HG02610 (cell line): ENCODE measurements at regions not wholly inside any gene's neighbourhood (a gene's known extent, or its start where the extent isn't known, plus 50 kb on each side); places are given as distances from the start of the nearest gene placed in this dataset.
"Not testable (repeated sequence)": the region's sequence is repeated elsewhere in the genome, so short reads cannot be mapped to it uniquely, and the experiment has no call there.

ENCODE experiments used
- ATAC-seq: cut with Tn5 transposase; IDR thresholded peaks from one replicate; pipeline ENCODE4 v1.9.1; 2021; ENCODE audit warnings: mild to moderate bottlenecking, moderate library complexity; ENCODE audit not compliant: unreplicated experiment

DNA sequence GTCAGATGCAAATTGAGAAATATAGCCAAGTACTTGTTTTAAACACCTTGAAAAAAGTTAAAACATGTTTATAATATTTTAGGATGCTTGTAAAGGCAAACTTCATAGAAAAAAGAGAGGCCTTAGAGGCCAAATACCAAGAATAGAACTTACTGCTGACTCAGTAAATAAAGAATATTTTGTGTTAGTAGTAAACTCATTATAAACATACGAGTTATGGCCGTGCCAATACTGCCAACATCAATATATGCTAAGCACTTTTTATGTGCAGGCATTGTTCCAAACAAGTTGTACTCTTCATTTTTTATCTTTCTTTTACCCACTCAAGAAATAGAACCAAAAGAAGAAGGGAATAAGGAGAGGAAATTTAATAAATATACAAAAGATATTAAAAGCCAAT is 705.9 kb upstream of the NCAM2 start:
- no peak for ATAC-seq

DNA sequence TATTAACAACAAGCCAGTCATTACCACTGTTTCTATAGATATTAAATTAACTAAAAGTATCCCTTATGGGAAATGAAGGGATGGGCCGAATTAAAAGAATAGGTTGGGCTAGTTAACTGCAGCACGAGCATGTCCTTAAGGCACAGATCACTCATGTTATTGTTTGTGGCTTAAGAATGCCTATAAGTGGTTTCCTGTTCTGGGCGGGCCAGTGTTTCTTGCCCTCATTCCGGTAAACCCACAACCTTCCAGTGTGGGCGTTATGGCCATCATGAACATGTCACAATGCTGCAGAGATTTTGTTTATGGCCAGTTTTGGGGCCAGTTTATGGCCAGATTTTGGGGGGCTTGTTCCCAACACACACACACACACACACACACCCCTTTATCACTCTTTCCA is 705.4 kb upstream of the NCAM2 start:
- ATAC-seq: not testable (repeated sequence)

DNA sequence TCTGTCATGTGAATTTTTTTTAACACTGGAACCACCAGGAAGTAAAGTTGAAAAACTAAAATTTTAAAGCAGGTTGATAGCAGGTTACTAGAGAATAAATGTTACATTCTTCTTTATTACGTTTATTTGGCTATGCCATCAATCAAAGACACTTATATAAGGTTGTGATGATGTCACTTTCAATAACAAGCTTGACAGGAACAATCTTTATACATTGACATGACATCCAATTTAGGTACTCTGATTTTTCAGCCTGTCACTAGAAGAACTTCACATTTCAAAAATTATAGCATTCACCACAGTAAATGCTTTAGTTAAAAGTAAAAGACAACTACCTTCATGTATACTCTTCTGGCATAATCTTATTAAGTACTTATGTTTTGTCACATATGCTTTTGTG is 696.8 kb upstream of the NCAM2 start:
- ATAC-seq: no peak

DNA sequence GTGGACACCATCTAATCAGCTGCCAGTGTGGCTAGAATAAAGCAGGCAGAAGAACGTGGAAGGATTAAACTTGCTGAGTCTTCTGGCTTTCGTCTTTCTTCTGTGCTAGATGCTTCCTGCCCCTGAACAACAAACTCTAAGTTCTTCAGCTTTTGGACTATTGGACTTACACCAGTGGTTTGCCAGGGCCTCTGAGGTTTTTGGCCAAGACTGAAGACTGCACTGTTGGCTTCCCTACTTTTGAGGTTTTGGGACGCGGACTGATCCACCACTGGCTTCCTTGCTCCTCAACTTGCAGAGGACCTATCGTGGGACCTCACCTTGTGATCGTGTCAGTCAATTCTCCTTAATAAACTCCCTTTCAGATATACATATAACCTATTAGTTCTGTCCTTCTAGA is 696.1 kb upstream of the NCAM2 start:
- no peak for ATAC-seq

DNA sequence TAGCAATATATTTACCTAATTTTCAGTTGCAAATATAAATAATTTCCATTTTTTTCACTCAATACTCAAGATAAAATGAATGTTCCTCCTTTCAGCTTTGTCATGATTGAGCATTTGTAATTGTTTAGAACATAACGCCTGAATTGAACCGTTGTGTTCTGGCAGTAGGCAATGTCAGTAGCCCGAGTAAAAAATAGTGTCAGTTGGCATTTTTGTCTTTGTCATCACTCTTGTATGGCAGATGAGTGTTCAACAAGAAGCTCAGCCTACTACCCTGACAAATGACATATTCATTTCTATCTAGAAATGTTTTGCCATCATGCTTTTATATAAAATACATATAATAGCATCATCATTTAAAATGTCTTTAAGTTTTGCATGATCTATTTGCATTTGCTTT is 691.4 kb upstream of the NCAM2 start:
- no peak for ATAC-seq

DNA sequence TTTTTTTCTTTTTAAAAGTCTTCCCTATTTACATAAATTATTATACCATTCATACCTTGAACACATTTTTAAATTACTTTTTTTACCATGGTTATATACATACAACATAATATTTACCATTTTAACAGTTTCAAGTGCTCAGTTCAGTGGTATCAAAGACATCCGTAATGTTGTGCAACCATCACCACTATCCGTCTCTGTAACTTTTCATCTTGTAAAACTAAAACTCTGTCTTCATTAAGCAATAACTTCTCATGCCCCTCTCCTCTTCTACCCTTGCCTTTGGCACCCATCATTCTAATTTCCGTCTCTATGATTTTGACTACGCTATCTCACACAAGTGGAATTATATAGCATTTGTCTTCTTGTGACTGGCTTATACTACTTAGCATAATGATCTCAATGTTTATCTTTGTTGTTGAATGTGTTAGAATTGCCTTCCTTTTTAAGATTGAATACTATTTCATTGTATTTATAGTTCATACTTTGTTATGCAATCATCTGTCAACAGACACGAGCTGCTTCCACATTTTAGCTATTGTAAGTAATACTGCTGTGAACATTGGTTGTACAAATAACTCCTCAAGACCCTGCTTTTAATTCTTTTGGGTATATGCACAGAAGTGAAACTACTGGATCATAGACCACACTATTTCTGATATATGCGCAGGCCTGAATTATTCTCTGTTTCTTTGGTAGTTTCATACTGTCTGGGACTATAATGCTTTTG is 689.5 kb upstream of the NCAM2 start:
- ATAC-seq: no peak

DNA sequence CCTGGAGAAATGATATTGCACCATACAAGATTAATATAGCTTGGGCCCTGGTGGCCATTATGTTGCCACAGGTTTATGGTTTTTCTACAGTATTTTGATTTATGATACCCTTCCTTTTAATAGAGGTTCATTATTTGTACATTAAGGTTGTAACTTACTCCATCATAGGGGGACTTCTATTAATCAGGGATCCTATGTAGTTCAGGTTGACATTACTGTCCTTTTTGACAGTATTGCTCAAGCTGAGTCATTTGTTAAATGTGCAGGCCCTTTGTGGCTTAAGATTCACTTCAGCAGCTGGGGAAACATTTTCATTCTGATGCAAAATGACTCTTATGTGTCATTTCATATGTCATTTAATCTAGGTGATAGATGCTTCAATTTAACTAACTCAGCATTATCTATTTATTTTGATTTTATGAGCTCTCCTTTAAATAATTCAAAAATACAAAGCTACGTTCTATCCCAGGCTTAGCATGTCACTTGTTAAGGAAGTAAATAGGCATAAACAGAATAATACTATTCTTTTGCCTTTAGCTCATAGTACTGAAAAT is 686.9 kb upstream of the NCAM2 start:
- no peak for ATAC-seq

DNA sequence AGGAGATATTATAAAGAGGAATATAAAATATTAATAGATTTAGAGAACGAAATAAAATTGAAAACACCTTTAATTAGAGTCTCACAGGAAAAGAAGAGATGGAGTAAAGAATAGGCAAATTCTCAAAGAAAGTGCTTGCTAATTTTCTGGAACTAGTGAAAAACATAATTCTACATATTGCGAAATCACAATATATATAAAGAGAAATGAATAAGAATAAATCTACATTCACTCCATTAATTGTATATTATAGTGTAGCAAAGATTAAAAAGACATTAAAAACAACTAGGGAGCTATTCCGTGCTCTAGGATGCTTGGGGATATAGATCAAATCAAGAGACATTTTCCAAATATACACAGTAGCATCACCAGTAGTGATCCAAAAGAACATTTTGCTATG is 685.2 kb upstream of the NCAM2 start:
- ATAC-seq: no peak

DNA sequence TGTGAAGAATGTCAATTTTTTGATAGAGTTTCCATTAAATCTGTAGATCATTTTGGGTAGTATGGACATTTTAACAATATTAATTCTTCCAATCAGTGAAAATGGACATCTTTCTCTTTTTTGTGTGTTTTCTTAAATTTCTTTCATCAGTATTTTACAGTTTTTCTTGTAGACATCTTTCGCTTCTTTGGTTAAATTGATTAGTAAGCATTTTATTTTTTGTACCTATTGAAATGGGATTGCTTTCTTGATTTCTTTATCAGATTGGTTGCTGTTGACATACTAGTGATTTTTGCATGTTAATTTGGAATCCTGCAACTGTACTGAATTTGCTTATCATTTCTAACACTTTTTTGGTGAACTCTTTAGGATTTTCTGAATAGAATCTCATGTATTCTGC is 683.2 kb upstream of the NCAM2 start:
- no peak for ATAC-seq

DNA sequence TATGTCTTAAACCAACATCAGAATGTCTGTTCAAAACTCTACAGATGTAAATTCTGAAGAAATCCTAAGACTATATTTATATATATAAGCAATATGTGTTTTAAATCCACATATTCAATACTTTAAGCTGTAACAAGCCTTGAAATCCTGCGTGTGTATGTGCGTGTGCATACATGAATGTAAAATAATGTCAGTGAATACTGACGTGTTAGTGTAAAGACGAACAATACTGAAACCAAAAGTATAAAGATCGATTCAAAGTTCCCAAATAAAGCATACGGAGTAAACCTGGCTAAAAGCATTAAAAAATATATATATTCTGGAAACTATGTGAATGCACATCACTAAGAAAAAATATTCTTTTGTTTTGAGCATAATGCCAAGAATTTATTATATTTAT is 668.6 kb upstream of the NCAM2 start:
- ATAC-seq: no peak

DNA sequence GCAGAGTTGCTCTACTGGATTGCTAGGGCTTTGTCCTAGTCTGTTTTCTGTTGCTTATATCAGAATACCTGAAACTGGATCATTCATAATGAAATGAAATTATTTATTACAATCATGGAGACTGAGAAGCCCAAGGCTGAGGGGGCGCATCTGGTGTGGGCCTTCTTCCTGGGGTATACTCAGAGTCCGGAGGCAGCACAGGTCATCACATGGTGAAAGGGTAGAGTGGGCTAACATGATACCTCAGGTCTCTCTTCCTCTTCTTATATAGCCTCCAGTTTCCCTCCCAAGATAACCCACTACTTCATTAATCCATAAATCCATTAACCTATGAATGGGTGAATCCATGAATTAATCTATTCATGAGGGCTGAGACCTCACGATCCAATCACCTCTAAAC is 667.6 kb upstream of the NCAM2 start:
- no peak for ATAC-seq

DNA sequence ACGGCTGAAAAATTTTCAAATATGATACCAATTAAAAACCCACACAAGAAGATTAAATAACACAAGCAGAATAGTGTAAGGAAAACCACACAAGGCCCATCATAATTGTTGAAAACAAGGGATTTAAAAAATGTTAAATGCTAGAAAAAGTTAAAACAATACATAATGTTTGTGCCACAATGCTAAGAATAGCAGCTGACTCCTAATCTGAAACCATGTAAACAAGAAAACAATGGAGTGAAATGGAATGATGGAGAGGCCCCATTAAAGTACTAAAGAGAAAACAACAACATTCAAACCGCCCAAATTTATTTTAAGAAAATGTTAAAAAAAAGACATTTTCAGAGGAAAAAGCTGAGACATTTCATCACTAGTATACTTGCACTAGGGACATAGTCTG is 663.6 kb upstream of the NCAM2 start:
- ATAC-seq: no peak

DNA sequence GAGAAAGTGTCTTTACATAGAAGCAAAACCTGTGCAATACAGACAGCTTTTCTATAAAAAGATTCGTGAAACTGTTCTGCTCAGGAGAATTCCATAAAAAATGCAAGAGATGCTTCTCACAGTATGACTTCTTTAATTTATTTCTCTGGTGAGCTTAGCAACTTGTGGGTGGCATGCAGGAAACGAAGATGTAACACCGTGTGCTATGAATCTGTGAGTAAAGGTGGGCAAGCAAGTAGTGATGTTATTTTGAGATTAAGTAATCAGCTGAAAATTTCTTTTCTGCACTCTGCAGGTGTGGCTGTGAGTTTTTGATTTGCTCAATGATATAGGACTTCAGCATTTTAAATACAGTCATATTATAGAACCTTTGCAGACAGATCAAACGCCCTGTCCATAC is 656.8 kb upstream of the NCAM2 start:
- no peak for ATAC-seq

DNA sequence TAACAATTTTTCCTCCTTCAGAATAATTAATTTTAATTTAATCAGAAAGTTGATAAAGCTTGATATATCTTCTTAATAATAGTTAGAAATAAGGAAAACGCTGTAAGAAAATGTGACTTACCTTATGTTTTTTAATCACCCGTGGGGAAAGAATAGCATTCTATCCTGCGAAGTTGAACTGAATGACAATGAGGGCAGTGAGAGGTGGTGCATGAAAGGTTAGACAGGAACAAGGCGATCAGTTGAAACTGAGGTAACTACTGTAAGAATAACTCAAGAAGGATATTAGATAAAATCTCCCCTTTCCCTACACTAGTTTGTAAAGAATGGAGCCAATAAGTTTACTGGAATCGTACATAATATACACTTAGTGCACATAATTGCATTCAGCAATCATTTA is 655.0 kb upstream of the NCAM2 start:
- ATAC-seq: no peak

DNA sequence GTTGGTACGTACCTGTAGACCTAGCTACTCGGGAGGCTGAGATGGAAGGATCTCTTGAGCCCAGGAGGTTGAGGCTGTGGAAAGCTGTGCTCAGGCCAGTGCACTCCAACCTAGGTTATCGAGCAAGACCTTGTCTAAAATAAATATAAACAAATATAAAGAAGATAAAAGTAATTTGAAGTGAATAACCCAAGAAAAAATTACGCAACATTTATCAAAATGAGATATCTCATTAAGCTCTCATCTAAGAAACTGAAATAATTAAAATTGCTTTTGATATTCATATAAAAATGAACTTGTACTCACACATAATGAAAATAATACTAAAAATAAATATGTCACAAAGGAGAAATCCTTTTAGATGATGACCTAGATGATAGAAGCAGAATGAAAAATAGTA is 647.1 kb upstream of the NCAM2 start:
- ATAC-seq: no peak

DNA sequence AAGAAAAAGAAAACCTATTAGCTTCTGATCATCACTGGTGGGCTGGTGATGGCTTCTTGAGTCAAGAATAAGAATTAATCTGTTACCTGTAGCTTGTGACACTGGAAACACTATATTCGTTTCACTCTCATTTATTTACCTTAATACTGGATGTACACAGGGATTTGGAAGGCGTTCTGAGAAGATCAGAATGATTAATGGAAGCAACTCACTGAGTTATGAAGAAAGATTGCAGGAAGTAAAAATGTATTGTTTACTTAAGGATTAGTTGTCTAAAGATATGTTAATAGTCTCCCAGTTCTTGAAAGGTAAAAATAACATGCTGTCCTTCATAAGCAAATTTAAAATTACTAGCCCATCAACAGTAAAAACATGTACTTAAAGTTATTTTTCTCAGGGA is 644.9 kb upstream of the NCAM2 start:
- ATAC-seq: no peak

DNA sequence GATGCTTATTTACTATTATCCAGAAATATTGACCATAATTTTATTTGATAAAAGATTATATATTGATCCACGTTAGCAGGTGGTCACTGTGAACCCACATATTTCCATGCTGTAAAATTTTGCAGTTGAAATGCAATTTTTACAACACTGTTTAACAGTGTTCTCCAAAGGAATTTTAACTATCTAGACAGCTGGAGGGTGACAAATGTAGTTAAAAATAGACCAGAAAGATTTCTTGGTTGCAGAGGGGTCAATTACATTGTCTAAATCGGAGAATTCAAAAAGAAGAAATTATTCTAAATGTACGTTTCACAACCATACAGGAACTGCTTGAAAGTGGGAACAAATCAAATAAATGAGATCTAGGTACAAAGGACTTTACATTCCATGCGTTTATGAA is 625.2 kb upstream of the NCAM2 start:
- ATAC-seq: no peak

DNA sequence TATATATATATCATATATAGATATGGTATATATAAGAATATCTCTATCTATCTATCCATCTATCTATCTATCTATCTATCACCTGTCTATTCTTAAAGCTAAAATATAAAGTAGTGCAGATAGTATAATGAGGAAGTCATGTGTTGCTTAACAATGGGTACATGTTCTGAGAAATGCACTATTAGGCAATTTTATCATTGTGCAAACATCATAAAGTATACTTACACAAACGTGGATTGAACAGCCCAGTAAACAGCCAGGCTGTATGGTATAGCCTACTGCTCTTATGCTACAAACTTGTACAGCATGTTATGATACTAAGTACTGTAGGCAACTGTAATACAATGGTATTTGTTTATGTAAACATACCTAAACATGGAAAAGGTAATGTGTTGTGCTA is 621.0 kb upstream of the NCAM2 start:
- ATAC-seq: no peak

DNA sequence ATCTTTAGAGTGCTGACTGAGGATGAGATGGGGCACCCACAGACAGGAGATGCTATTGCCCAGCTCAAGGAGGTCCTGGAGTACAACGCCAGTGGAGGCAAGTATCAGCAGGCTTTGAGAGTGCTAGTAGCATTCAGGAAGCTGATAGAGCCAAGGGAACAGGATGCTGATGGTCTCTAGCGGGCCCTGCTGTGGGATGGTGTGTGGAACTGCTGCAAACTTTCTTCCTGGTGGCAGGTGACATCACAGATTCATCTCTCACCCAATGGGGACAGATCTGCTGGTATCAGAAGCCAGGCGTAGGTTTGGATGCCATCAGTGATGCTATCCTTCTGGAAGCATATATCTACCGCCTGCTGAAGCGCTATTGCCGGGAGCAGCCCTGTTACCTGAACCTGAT is 609.8 kb upstream of the NCAM2 start:
- no peak for ATAC-seq

DNA sequence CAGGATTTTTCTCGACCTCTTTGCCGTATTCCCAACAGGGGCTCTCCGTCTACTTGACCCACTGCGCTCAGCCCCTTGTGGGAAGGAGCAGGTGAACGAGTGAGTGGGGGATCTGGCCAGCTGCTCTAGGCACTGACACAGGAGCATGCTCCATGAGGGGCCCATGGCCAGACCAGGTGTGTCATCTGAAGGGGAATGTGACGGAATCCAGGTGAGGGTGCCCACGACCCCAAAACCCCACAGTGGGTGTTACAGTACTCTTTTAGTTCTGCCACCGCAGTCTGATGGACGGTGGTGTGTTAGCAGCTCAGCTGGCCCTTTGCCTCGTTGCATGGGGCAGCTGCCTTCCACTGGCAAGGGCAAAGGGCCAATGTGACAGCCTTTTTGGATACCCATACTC is 601.4 kb upstream of the NCAM2 start:
- ATAC-seq: no peak

DNA sequence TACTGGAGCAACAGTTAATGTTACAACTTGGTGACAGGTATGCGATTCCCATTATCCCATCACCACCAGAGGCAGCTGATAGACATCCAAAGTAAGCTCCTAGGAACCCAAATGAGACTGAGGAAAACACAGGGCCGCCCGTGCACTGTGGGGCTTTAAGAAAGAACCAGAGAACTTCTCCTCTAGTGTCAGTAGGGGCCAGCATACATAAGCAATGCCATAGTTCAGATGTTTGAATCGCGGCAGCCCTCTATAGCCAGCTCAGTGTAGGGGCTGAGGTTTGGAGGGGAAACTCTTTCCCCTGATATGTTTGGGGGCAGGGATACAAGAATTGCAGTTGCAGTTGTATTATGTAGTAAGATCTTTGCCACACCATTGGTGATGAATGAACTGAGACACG is 593.3 kb upstream of the NCAM2 start:
- no peak for ATAC-seq

DNA sequence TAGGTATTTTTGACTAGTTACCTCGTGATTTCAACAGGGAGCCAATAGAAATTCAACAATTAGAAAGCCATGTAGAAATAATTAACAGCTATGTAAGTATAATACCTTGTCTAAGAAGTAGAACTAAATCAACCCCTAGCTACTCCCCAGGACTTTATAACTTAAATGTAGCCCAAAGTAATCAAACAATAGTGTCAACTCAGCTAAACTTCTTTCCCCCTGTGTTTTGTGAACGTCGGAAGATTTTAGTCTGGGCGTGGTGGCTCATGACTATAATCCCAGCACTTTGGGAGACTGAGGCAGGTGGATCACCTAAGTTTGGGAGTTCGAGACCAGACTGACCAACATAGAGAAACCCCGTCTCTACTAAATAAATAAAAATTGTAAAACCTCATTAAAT is 579.9 kb upstream of the NCAM2 start:
- ATAC-seq: no peak

DNA sequence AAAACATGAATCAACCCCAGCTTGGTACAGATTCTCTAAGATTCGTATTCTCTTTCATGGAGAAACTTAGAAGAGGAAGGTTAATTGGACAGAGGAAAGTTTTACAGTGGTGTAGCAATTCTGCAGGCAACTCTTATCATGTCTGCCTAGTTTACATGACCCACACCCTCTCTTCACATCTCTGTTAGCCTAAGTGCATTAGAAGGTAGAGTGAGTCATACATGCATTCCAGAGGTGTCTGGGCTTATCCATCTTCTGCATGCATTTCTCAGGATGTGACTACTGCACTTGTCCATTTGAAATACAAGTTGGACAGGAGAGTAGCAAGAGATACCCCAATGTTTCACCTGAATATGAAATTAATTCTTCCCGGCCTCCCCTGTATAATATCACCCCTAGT is 578.4 kb upstream of the NCAM2 start:
- no peak for ATAC-seq
